ENCODE measurements at regions not wholly inside any gene's neighbourhood (a gene's known extent, or its start where the extent isn't known, plus 50 kb on each side); places are given as distances from the start of the nearest gene placed in this dataset.
"Not testable (repeated sequence)": the region's sequence is repeated elsewhere in the genome, so short reads cannot be mapped to it uniquely, and the experiment has no call there.

- no peak for DNase-seq (ENCODE audit: low read depth)
These were observed 127.7 kb upstream of the KIF2A start for GRCh38 chr5:62178258-62178657.

DNA sequence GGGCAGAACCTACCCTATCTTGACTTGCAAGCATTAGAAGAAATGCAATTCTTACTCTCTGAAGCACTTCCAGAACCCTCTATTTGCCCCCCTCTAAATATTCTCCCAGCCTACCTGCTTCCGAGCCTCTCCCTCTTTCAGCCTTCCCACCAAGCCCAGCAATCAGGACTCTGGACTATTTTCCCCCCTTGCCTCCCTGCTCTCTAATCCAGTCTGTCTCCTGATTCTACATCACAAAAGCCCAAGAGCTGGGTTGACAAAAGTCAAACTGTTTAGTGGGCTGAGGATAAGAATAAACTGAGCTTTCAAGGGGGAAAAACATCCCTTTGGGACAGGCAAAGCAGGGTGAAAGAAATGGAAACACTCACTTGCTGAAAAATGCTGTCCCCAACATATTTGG is 123.2 kb upstream of the KIF2A start:
- DNase-seq (ENCODE audit: low read depth), result no peak

DNA sequence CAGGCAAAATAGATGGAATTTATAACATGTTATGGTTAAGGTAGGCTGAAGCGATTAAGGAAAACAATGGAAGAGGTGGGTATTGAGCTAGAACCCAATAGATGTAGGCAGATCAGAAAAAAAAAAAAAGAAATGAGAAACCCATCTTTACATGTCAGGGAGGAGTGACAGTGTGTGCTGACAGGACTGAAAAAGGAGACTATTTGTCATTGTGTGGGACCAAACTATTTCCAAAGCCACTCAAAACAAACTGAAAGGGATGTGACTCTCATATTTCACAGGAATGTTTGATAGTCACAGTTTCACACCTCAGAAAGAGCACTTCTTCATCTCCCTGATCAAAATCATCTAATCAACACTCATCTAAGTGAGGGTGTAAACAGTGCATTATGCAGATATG is 122.3 kb upstream of the KIF2A start:
- DNase-seq (ENCODE audit: low read depth), result no peak

DNA sequence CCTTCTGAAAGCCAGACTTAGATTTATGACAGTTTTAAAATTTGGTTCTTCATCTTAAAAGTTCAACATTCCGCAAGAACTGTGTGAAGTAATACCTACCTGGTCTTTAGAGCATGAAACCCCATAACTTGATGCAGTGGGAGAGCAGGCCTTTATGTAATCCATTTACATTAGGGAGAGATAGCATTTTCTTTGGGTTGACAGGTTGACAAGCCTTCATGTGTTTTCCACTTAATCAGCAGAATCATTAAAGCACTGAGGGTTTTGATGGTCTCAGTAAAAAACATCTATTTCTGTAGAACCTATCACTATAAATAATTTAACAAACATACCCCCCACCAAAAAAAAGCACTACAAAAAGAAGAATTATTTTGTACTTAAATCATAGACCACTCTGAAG is 121.6 kb upstream of the KIF2A start:
- no peak for DNase-seq (ENCODE audit: low read depth)

- DNase-seq (ENCODE audit: low read depth), result no peak
These were observed 115.8 kb upstream of the KIF2A start for GRCh38 chr5:62190173-62190572.

GRCh38 chr5:62190931-62191330 is 115.1 kb upstream of the KIF2A start:
- no peak for DNase-seq (ENCODE audit: low read depth)

DNA sequence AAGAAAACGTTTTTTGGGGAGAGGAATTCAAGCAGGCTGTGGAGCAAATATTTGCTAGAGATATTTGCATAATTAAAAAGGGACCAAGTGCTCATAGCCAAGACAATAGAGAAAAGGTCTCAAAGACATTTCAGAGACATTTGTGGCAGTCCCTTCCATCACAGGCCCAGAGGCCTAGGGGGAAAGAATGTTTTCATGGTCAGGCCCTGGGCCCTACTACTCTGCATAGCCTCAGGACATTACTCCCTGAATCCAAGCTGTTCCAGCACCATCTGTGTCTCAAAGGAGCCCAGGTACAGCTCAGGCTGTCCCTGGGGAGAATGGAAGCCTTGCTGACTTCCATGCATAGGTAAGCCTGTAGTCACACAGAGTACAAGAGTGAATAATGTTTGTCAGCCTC is 113.0 kb upstream of the KIF2A start:
- DNase-seq (ENCODE audit: low read depth), result no peak

DNA sequence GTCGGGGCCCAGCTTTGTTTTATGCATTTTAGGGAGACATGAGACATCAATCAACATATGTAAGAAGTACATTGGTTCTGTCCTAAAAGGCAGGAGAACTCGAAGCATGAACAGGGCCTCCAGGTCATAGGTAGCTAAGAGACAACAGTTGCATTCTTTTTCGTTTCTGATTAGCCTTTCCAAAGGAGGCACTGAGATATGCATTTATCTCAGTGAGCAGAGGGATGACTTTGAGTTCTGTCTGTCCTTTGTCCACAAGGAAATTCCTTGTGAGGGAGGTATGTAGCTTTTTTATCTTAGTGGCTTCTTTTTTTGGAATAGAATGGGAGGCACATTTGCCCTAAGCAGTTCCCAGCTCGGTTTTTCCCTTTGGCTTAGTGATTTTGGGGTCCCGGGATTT is 109.5 kb upstream of the KIF2A start:
- DNase-seq (ENCODE audit: low read depth), result not testable (repeated sequence)

- DNase-seq (ENCODE audit: low read depth), result no peak
These were observed 108.3 kb upstream of the KIF2A start for GRCh38 chr5:62197697-62198096.

DNA sequence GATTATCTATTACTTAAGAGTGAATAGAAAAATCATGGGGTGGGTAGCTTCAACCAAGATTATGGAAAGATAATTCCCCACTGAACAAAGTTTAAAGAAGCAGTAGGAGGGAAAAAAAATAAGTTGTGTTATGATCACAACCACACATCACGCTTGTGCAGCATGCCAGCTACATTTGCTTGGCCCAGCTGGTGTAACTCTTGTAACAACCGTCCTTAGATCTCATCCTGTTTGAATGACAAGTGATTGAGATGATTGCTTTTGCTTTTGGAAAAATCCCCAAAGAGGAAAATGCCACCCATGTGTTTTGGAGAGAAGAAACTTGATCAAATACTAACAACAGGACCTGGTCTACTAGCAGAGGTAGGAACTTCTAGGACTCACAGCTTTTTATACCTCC is 107.6 kb upstream of the KIF2A start:
- no peak for DNase-seq (ENCODE audit: low read depth)

- no peak for DNase-seq (ENCODE audit: low read depth)
These were observed 106.0 kb upstream of the KIF2A start for GRCh38 chr5:62199792-62200716.

DNA sequence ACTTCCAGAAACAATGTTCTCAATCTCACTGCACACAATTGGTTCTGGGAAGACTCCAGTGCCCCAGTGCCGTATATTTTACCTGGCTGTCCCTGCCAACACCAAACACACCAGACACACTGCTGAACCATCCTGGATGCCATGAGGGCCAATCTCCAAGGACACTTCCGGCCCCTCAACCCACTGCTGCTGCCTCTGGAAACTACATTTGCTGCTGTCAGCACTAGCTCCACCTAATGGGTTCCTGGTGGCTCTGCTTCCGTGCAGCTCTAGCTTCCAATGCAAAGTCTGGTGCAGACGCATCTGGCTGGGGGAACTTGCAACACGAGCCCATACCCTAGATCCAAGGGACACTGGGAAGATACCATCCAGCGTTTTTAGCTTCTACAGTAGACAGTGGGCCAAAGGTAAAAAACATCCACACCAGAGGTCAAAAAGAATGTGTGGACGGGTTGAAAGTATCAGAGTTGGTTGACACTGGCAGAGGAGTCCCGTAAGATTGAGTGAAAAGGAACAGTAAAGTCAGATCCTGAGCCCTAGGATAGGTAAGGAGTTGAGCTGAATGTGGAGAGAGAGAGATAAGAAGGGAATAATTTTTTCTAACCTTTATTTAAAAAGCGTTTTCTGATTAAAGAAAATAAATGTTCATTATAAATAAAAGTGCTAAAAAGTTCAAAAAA is 99.7 kb upstream of the KIF2A start:
- no peak for DNase-seq (ENCODE audit: low read depth)

GRCh38 chr5:62208218-62208852 is 97.7 kb upstream of the KIF2A start:
- DNase-seq (ENCODE audit: low read depth), result no peak

DNA sequence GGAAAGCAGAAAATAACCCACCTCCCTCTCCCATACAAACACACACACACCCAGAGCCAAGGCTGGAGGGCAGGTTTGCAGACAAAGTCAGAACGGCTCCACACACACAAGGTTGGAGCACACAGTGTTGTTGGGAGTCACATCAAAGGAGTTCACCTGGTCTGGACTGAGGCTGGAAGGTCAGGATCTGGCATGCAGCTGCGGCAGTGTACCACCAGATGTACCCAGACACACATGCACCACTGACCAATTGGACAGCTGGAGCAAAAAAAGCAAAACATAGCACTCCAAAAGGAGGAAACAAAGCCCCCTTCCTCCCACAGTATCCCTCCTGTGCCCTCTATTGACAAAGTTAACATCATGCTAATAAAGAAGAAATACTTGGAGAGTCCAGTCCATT is 94.6 kb upstream of the KIF2A start:
- no peak for DNase-seq (ENCODE audit: low read depth)

- DNase-seq (ENCODE audit: low read depth), result no peak
These were observed 93.4 kb upstream of the KIF2A start for GRCh38 chr5:62212648-62213047.

- no peak for DNase-seq (ENCODE audit: low read depth)
These were observed 91.3 kb upstream of the KIF2A start for GRCh38 chr5:62214701-62215100.

DNA sequence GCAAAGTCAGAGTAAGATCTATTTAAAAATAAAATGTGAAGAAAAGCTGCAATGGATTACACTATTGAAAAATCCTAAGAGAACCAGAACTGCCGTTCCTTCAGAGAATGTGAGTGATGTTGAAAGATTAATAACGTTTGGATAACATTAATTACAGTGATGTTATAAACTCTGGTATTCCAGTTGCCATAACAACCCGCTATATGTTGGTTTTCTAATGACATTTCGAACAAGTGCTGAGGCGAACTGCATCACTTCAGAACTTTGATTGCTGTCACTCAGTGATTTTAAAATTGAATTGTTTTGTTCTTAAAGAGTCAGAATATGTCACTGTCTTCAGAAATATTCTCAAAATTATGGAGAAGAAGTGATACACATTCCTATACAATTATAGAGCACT is 89.4 kb upstream of the KIF2A start:
- DNase-seq (ENCODE audit: low read depth), result not testable (repeated sequence)

GRCh38 chr5:62217095-62217494 is 88.9 kb upstream of the KIF2A start:
- not testable (repeated sequence) for DNase-seq (ENCODE audit: low read depth)

GRCh38 chr5:62218860-62219259 is 87.1 kb upstream of the KIF2A start:
- not testable (repeated sequence) for DNase-seq (ENCODE audit: low read depth)

DNA sequence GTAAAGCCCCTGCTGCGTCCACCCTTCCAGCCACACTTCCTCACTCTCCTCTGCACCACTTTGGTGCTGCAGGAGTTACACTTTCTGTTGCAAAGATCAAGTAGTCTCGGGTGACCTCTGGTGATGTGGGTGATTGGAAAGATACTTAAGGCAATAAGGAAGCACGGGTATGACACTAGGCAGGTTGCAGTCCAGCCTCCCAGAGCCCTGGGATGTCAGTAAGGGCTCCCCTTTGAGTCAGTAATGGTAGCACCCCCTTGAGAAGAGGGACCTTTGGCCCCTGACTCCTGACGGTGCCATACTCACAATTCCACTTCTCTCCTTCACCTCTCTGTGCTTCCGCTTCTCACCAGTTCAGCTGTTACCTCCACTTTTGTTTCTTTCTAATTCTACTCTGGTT is 84.1 kb upstream of the KIF2A start:
- DNase-seq (ENCODE audit: low read depth), result not testable (repeated sequence)

DNA sequence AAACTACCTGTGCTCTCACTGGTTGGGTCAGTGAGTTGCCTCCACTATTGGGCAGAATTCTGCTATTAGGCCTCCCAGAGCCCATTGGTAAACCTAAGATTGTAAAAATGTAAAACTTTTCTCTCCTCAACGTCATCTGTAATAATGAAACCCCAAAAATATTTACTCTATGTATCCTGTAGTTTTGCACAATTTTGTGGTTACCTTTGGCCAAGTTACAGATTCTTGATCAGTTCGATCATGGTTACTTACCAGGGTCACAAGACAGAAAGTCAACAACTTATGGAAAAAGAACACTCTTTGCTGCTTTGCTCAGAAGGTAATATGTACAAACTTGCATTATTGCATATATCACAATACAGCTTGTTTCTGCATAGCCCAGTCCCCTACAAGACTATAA is 83.7 kb upstream of the KIF2A start:
- peak; percentile 45 for DNase-seq (ENCODE audit: low read depth)

GRCh38 chr5:62223312-62223670 is 82.7 kb upstream of the KIF2A start:
- not testable (repeated sequence) for DNase-seq (ENCODE audit: low read depth)

GRCh38 chr5:62224987-62225601 is 80.9 kb upstream of the KIF2A start:
- DNase-seq (ENCODE audit: low read depth), result not testable (repeated sequence)

All from non-pigmented ciliary epithelial cell (primary cell).